ENCODE measurements at regions not wholly inside any gene's neighbourhood (a gene's known extent, or its start where the extent isn't known, plus 50 kb on each side); places are given as distances from the start of the nearest gene placed in this dataset.
A peak's percentile ranks its signal among the peaks of the same experiment; 100 is the strongest.

- Histone ChIP-seq H3K36me3 (replicated peaks) (no peaks in the 10 kb centered on the region), H3K27ac (no peak overlapping the region), H3K27me3 (replicated peaks) (no peaks in the 10 kb centered on the region), H3K4me3 (ENCODE audit: low read depth, low read length) (no peak overlapping the region)
- no peak for DNase-seq
- in situ Hi-C loops (cut with HindIII; ENCODE audit: low pct_ligation_motif_present, low sequenced_read_pairs) = no loop called here
- TF ChIP-seq, protein P1, sequence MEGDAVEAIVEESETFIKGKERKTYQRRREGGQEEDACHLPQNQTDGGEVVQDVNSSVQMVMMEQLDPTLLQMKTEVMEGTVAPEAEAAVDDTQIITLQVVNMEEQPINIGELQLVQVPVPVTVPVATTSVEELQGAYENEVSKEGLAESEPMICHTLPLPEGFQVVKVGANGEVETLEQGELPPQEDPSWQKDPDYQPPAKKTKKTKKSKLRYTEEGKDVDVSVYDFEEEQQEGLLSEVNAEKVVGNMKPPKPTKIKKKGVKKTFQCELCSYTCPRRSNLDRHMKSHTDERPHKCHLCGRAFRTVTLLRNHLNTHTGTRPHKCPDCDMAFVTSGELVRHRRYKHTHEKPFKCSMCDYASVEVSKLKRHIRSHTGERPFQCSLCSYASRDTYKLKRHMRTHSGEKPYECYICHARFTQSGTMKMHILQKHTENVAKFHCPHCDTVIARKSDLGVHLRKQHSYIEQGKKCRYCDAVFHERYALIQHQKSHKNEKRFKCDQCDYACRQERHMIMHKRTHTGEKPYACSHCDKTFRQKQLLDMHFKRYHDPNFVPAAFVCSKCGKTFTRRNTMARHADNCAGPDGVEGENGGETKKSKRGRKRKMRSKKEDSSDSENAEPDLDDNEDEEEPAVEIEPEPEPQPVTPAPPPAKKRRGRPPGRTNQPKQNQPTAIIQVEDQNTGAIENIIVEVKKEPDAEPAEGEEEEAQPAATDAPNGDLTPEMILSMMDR (IDR thresholded peaks at IDR 0.05; ENCODE audit: low read depth, low read length, missing control alignments) = no peak
Measured at GRCh38 chr2:161036926-161037325, 123.3 kb upstream of the TANK start.

DNA sequence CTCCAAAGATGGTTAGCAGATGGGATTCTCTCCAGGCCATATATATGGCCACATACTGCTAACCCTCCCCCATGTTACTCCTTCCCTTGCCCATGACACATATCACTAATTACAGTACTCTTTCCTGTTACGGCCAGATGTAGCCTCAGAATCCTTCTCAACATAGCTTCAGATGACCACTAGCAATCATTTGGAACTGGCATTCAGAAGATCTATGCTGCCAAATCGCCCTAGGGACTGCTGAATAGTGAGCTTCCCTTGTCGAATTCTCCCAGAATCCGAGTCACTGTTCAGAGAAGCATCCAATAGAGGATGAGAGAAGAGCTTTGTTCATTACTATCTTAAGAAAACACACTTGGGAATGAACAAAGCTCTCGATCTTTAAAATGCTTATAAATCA is 121.2 kb upstream of the TANK start:
- H3K27ac ChIP-seq = no peak overlapping the region
- TF ChIP-seq, protein P1 (IDR thresholded peaks at IDR 0.05; ENCODE audit: low read depth, low read length, missing control alignments) = no peak
- H3K4me3 ChIP-seq (ENCODE audit: low read depth, low read length) = no peak overlapping the region
- in situ Hi-C loops (cut with HindIII; ENCODE audit: low pct_ligation_motif_present, low sequenced_read_pairs) = no loop called here
- H3K36me3 ChIP-seq (replicated peaks) = no peaks in the 10 kb centered on the region
- DNase-seq = no peak
- H3K27me3 ChIP-seq (replicated peaks) = no peaks in the 10 kb centered on the region

- in situ Hi-C loops (cut with HindIII; ENCODE audit: low pct_ligation_motif_present, low sequenced_read_pairs) = no loop called here
- TF ChIP-seq, protein P1 (IDR thresholded peaks at IDR 0.05; ENCODE audit: low read depth, low read length, missing control alignments) = no peak
- no peaks in the 10 kb centered on the region for H3K36me3 ChIP-seq (replicated peaks)
- H3K27me3 ChIP-seq (replicated peaks) = no peaks in the 10 kb centered on the region
- no peak overlapping the region for H3K27ac ChIP-seq
- DNase-seq = peak; percentile 14
- no peak overlapping the region for H3K4me3 ChIP-seq (ENCODE audit: low read depth, low read length)
Measured at GRCh38 chr2:161041356-161041755, 118.9 kb upstream of the TANK start.

- Histone ChIP-seq H3K27ac (no peak overlapping the region), H3K4me3 (ENCODE audit: low read depth, low read length) (no peak overlapping the region), H3K27me3 (replicated peaks) (no peaks in the 10 kb centered on the region), H3K36me3 (replicated peaks) (no peaks in the 10 kb centered on the region)
- in situ Hi-C loops (cut with HindIII; ENCODE audit: low pct_ligation_motif_present, low sequenced_read_pairs) = no loop called here
- DNase-seq = no peak
- TF ChIP-seq, protein P1 (IDR thresholded peaks at IDR 0.05; ENCODE audit: low read depth, low read length, missing control alignments) = no peak
Measured at GRCh38 chr2:161042990-161043625, 117.1 kb upstream of the TANK start.

GRCh38 chr2:161044095-161044865 is 115.9 kb upstream of the TANK start:
- H3K27ac ChIP-seq = no peak overlapping the region
- H3K4me3 ChIP-seq (ENCODE audit: low read depth, low read length) = no peak overlapping the region
- in situ Hi-C loops (cut with HindIII; ENCODE audit: low pct_ligation_motif_present, low sequenced_read_pairs) = no loop called here
- H3K27me3 ChIP-seq (replicated peaks) = no peaks in the 10 kb centered on the region
- no peak for DNase-seq
- TF ChIP-seq, protein P1 (IDR thresholded peaks at IDR 0.05; ENCODE audit: low read depth, low read length, missing control alignments) = no peak
- H3K36me3 ChIP-seq (replicated peaks) = no peaks in the 10 kb centered on the region
